Stimulated activated CD4-positive, alpha-beta T cell treated with anti-CD3 and anti-CD28 coated beads, Interleukin-15, amount 100 ng/mL, for 24 hours (primary cell): ENCODE measurements at regions not wholly inside any gene's neighbourhood (a gene's known extent, or its start where the extent isn't known, plus 50 kb on each side); places are given as distances from the start of the nearest gene placed in this dataset.
"Not testable (repeated sequence)": the region's sequence is repeated elsewhere in the genome, so short reads cannot be mapped to it uniquely, and the experiment has no call there.

Experiments
- DNase-seq: peaks from one replicate; pipeline ENCODE4 v3.0.0-alpha.2; 2020

DNA sequence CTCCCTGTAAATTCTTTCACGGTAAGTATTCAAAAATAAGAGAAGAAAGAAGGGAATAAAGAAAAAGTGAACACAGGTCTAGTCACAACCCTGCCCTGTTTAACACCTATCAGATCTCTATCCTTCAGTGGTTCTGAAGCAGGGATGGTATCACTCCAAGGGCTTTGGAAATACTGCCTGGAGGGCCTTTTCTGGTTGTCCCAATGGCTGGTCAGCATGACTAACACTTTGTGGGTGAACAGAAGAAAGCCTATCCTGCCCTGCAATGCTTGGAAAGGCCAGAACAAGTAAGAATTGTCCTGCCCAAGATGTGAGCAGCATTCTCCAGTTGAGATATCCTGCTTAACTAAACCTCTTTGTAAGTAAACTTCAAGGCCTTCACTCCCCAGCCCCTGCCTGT is 124.9 kb downstream of the TMEM167A start:
- no peak for DNase-seq

DNA sequence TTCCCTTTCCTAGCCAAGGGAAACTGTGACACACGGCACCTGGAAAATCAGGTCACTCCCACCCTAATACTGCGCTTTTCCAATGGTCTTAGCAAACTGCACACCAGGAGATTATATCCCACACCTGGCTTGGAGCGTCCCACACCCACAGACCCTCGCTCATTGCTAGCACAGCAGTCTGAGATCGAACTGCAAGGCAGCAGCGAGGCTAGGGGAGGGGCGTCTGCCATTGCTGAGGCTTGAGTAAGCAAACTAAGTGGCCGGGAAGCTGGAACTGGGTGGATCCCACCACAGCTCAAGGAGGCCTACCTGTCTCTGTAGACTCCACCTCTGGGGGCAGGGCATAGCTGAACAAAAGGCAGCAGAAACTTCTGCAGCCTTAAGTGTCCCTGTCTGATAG is 132.9 kb downstream of the TMEM167A start:
- DNase-seq: not testable (repeated sequence)

DNA sequence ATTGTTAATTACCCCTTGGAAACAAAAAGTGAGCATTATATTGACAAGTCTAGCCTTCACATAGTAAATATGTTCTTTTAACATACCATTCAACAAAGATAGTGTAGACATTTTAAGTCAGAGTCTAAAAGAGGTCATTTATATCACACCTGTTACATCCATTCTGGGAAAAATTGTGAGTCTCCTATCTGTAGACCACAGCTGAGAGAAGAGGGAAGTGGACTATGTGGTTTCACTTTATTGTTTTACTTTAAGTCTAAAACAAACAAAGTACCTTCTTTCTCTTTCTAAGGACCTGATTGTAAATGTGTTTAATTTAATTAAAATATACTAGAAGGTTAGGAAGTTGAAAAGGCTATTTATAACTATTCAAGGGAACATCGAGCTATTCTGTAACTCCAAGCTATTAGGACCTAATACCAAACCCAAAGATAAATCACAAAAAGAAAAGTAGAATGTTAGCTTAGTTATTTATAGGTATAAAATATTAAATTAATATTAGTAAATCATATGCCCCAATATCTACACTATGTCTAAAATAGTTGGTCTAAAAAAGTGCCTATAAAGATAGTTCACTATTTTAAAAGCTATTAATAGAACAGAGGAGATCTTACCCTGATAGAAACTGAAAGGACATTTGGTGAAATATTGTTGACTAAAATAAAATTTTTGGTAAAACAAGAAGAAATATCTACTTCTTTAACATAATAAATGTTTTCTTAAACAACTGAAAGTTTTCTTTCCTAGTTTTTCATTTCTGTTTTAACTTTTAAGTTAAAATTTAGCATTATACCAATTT is 134.9 kb downstream of the TMEM167A start:
- DNase-seq: no peak

DNA sequence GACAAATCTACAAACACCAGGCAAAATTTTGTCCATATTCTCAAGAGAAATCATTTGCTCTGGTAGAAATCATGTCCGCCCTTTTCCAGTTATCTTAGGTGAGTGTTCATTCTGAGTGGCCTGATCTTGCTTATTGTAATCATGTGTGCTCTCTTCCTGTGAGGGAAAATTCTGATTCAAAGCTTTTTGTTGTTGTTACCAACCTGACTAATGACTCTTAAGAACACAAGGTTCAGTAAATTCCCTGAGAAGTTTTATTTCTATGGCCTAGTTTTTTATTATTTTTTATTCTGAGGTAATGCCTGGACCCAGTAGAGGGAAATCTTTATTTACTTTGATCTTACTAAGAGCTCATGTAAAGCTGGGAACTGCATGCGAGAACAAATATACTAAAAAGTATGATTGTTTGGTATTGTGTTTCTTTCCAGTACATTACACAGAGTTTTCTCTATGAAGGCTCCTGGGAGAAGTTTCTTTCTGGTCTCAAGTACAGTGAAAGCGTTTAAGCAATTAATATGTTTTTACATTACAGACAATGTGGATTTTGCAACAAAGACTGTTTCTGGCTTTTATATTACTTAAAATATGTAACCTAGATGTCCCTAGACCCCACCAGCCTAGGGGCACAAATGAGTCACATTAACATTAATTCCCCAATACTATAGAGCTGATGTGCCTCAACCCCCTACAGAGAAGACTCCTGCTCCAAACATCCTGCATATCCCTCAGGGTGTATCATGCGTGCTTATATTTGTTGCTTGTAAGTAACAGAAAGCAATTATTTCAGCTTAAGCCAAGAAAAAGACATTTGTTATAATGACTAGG is 138.1 kb downstream of the TMEM167A start:
- no peak for DNase-seq

DNA sequence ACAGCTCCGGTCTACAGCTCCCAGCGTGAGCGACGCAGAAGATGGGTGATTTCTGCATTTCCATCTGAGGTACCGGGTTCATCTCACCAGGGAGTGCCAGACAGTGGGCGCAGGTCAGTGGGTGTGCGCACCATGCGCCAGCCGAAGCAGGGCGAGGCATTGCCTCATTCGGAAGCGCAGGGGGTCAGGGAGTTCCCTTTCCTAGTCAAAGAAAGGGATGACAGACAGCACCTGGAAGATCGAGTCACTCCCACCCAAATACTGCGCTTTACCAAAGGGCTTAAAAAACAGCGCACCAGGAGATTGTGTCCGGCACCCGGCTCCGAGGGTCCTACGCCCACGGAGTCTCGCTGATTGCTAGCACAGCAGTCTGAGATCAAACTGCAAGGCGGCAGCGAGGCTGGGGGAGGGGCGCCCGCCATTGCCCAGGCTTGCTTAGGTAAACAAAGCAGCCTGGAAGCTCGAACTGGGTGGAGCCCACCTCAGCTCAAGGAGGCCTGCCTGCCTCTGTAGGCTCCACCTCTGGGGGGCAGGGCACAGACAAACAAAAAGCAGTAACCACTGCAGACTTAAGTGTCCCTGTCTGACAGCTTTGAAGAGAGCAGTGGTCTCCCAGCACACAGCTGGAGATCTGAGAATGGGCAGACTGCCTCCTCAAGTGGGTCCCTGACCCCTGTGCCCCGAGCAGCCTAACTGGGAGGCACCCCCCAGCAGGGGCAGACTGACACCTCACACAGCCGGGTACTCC is 144.5 kb downstream of the TMEM167A start:
- not testable (repeated sequence) for DNase-seq

DNA sequence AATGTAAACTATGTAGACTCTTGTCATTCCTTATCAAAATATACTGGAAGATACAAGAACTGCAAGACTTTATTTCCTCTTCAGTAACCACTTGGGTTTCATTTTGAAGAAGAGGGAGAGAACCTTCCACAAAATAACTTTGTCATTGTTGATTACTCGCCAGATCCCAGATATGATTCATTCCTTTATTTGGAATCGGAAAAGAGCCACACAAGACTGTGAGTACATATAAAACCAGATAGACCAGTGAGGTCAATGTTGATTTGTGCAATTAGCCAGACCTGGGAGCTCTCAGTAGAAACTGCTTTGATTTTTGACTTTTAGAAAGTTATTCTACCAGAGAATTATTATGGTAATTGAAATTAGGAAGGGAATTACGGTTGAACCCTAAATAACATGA is 146.1 kb downstream of the TMEM167A start:
- DNase-seq: no peak

DNA sequence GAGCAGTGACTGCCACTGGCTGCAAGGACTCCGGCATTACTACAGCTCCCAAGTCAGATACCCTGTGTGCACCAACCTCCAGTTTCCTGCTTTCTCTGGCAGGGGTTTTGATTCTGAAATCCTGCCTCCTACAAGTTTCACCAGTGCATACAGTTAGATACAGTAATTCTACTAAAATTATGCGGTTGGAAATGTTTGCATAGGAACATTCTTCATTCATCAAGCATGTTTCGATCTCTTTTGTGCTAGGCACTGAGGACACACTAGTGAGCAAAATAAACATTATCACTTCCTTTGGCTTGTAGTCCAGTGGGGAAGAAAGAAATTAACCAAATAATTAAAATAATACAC is 152.2 kb downstream of the TMEM167A start:
- no peak for DNase-seq

DNA sequence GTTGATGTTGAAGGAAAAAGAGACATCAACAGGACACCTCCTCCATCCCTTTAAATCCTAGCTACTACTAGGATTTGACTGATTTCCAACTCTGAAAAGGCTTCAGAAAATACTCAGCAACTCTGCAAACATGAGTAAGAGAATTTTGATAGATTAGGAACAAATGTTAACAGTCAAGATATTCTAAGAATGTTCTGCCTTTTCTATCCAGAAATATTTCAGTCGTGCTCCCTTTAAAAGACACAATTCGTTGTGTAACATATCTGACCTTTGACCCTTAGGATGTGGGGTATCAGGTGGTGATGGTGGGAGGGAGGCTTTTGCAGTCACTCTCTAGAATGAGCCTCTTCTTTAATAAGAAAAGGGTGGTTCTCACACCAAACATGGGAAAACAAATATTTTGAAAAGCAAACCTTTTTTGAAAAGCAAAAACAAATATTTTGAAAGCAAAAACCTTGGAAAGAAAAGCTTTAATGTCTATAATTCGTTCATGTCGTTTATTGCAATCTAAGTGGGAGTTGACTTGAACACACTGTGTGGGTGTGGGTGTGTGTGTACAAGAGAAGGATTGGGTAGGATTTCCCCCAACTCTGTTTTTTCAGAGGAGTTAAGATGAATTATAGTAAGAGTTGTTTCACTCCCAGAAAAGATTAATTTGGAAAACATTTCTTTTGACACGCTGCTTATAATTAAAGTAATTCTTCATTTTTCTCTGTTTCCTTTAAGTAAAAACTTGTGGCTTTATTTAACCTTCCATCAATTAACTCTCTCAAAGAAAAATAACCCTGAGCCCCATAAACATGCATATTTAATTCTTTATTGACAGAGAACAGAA is 152.8 kb downstream of the TMEM167A start:
- no peak for DNase-seq

DNA sequence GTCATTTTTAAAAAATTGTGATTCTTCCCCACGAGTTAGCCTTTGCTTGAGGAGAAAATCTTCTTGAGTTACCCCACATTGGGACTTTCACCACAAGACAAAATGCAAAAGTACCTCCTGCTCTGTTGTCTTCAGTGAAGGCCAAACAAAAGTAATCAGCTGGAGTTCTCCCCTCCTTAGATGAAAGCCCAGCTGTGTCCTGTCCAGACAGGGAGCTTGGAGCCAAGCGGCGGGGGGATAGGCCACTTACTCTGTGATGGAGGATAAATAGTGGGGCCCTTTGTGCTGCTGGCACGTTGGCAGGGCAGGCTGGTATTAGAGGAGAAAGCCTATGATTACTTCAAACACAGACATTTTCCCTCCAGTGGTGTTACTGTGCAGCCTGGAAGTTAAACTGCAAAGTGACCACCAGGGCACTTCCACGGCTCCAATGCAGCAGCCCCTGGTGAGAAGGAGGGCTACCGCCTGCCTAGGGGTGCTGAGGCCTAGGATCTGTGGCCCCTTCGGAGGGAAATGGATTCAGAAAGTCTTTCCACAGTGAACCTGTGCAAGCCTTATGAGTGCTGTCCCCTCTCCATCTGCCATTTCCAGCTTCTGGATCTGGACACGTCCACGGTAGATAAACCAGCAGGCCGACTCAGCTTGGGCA is 155.0 kb downstream of the TMEM167A start:
- no peak for DNase-seq

DNA sequence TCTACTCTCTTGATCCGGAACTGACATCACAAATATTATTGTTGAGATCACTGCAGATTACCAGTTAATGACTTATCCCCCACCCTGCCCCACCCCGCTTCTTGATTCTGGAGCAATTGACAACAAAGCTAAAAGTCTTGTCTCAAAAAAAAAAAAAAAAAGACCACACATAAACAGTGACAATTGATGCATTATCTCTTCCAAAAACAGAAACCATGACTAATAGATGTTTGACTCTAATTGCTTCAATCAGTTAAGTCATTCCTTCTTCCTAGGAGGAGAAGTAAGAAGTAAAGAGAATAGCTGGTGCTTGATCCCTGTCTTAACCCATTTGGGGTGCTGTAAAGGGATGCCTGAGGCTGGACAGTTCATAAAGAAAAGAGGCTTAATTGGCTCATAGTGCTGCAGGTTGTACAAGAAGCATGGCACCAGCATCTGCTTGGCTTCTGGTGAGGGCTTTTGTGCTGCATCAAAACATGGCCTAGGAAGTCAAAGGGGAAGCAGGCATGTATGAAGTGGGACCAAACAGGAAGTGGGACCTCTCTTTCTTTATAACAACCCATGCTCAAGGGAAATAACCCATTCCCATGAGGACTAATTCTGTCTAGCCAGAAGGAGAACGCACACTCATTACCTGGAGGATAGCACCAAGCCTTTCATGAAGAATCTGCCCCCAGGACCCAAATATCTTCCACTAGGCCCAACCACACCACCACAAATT is 158.7 kb downstream of the TMEM167A start:
- DNase-seq: no peak

DNA sequence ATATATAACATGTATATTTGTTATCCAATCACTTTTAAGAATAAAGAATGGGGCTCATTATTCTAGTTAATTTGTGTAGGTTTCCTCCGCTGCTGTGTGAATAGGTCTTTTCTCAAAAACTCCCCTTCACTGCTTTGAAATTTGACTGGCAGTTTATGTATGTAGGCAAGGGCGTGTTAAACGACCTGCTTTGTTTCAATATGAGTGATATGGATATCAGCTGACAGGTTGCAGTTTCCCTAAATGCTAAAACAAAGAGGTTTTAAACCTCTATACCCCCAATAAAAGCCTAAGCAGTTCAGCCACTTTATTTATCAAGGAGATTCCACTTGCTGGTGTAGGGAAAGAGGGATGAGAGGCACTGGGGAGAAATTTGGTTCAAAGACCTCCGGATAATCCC is 159.6 kb downstream of the TMEM167A start:
- no peak for DNase-seq

DNA sequence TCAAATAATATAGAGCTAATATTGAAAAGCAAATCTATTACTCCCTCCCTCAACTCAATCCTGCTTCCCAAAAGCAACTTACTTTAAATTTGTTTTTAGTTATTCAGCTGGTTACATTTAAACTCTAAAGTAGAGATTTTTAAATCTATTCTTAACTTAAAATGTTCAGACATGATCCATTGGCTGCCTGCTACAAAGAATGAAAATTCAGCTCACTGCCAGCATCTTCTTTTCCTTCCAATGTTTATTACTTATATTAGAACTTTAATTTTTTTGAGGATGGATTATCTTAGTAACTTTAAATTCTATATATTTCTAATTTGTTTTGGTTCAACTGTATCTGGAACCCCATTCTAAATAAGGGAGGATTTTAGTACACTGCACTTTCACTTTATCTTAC is 163.2 kb downstream of the TMEM167A start:
- DNase-seq: no peak

DNA sequence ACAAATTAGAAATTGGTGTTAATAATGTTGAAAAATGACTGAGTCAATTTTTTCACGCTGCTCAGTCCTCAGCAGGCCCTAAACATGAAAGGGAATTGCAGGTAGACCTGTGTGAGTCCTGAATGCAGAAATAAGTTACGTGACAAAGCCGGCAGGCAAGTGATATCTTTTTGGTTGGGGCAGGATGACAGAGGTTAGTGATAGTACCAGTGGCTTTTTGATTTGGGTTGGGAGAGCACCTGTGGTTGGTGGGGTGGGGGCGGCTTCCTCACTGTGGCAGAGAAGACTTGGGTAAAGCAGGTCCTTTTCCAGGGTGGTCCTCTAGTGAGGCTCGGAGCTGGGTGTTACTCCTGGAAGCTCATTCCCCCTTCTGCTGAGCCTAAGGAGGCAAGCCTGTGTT is 164.7 kb downstream of the TMEM167A start:
- DNase-seq: no peak

DNA sequence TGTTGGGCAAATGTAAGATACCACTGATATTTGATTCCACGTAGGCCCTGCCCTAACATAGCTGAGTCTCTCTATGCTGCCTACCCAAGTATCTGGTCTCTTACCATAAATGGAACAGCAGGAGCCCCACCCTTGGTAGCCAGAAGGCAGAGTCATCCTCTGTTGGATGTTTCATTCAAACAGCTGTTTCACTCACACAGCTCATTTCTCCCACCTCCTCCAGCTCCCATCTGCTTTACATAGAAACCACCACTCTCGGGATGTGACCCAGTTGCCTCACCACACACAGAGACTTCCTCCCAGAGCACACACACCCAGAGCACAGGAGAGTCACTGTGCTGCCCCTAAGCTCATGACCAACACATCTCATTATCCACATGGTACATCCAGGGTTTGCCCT is 165.3 kb downstream of the TMEM167A start:
- peak; percentile 17 for DNase-seq

DNA sequence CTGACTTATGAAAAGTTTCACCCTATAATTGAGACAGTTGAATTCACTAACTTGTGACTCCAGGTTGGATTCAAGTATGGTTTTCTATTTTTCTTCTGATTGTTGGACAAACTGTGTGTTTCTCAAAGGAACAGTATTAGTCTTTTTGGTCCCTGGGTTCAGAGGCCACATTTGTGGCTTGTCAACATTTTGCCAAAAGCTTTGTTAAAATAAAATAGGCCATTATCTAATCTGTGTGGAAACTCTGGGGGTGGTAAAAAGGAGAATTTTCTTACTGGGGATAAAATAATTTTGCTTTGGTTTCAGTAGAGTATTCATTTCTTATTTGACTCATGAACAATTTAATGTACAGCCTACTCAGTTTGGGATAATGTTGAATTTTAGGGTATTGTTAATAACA is 166.3 kb downstream of the TMEM167A start:
- DNase-seq: no peak

DNA sequence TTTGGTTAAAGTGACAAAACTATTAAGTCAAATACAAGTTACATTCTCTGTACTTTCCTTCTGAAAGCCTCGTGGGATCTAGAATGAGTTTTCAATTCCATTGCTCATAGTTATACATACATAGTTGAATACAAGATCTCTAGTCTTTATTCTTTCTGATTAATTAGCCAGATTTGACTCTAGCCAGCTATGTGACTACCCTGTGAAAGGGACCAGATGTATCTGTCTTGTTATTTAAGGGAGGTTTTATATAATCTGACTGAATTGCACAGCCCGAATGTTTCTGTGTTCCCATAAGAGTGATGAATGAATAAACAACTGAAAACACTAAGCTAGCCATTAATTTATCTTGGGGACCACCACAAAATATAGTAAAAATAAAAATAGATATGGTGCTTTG is 166.7 kb downstream of the TMEM167A start:
- DNase-seq: no peak

DNA sequence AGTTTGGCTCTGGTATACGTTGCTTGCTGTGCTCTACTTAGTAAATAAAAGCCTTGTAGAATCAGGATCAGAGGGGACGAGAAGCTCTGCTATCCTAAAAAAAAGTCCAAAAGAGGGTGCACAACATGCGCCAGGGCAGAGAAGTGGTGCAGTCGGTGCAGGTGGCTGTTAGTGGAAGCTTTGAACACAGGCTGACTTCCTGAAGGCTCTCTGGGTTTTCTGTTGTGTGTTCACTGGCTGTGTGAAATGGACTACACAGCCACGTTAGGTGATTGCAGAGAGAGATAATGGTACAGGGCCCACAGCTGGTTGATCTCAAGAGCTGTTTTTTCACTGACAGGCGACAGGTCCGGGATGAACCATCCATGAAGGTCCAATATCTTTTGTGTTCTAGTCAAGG is 167.4 kb downstream of the TMEM167A start:
- no peak for DNase-seq

DNA sequence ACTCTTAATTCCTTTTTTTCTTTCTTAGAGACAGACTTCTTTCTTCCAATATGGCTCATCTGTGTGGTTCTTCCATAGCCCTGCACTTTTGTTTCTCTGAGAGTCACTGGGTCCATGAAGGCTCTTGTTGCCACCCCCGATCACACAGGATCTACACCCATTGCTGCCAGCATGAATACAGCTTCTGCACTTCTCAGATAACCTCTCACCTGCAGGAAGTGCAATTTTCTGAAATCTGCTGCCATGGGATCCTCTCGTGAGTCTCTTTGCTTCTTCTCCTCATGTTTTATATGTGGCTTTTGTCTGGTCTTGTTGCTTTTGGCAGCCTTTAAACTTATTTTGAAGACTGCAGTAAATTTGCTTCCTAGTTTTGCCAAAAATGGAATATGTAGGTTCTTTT is 171.2 kb downstream of the TMEM167A start:
- DNase-seq: no peak

DNA sequence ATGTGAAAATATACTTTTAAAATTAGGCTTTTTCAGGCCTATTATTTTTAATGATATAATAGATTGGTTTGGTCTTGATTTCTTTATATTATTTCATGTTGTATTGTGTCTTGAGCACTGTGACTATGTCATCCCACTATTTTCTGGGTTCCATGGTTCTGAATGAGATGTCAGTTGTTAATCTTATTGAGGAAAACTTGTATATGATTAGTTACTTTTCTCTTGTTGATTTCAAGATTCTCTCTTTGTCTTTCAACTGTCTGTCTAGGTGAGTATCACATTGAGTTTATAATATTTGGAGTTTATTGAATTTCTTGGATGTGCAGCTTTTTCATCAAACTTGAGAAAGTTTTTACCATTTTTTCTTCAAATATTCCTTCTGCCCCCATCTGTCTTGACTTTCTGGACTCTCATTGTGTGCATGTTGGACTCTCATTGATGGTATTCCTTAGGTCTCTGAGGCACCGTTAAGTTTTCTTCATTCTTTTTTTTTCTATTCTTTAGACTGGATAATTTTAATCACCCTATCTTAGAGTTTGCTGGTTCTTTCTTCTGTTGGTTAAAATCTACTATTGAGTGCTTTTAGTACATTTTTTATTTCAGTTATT is 175.8 kb downstream of the TMEM167A start:
- DNase-seq: no peak

DNA sequence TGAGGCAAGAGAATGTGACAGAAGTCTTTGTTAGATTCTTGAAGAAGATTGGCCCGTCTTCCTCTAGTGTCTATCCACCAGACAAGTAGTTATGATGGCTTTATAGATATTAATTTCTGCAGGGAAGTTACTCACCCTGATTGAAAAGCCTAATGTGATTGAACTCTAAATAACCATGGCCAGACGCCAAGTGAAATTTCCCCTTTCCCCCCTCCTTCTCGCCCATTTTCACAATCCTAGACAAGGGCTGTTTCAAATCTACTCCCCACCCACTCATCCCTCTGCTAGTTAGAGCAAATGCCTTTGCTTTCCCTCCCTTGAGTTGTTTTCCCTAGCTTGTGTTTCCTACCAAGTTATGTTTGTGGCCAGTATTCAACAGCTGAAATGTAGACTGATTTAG is 182.5 kb downstream of the TMEM167A start:
- DNase-seq: no peak

DNA sequence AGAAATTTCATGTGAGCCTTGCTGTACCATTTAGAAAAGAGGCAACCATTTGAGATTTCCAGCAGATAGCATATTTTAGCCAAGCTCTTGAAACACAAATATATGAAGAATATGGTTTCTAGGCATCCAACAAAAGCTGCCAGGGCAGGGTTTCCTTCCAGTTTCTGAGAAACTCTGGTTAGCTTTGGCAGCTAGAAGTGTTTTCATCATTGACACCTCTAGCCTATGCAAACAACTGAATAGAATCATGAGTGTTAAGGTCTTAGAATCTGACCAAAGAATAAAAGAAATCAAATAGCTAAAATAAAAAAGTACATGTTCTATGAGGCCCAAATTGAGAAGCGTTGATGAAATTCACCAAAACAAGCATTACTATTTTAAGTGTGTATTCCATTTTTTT is 188.1 kb downstream of the TMEM167A start:
- no peak for DNase-seq
